ENCODE measurements at regions not wholly inside any gene's neighbourhood (a gene's known extent, or its start where the extent isn't known, plus 50 kb on each side); places are given as distances from the start of the nearest gene placed in this dataset.

- no peaks in the 10 kb centered on the region for H3K9me3 ChIP-seq (ENCODE audit: insufficient read depth, low read length)
- no peak overlapping the region for H3K4me3 ChIP-seq (ENCODE audit: insufficient read depth, low read length, poor library complexity, severe bottlenecking)
- TF ChIP-seq EZH2phosphoT487 (conservative IDR thresholded peaks at IDR 0.05; ENCODE audit: low read length) (no peak), CTCF (IDR thresholded peaks at IDR 0.05; ENCODE audit: insufficient read depth, low read length, poor library complexity, severe bottlenecking) (no peak)
- H3K9ac ChIP-seq (ENCODE audit: low read length), result no peak overlapping the region
- no peaks in the 10 kb centered on the region for H3K9me2 ChIP-seq (replicated peaks; ENCODE audit: insufficient read depth, low read length)
- H3K79me2 ChIP-seq (ENCODE audit: insufficient read depth, low read length), result no peaks in the 10 kb centered on the region
- no peak overlapping the region for H3K27ac ChIP-seq (ENCODE audit: low read depth, low read length)
- no peaks in the 10 kb centered on the region for H3F3A ChIP-seq (ENCODE audit: insufficient read depth)
- no peaks in the 10 kb centered on the region for H3K27me3 ChIP-seq (ENCODE audit: low read length)
- no peak overlapping the region for H3K4me2 ChIP-seq (ENCODE audit: low read depth, low read length, poor library complexity, severe bottlenecking)
- H2AFZ ChIP-seq (ENCODE audit: low read depth, low read length, severe bottlenecking), result no peak overlapping the region
- no peaks in the 10 kb centered on the region for H4K20me1 ChIP-seq (ENCODE audit: low read depth, low read length)
- no peaks in the 10 kb centered on the region for H3K36me3 ChIP-seq (ENCODE audit: low read length)
These were observed 480.2 kb downstream of the RASEF start for GRCh38 chr9:82582693-82583092.

- Histone ChIP-seq H3F3A (ENCODE audit: insufficient read depth) (no peaks in the 10 kb centered on the region), H3K4me3 (ENCODE audit: insufficient read depth, low read length, poor library complexity, severe bottlenecking) (no peak overlapping the region), H4K20me1 (ENCODE audit: low read depth, low read length) (no peaks in the 10 kb centered on the region), H3K9me3 (ENCODE audit: insufficient read depth, low read length) (no peaks in the 10 kb centered on the region), H3K27ac (ENCODE audit: low read depth, low read length) (no peak overlapping the region), H3K4me2 (ENCODE audit: low read depth, low read length, poor library complexity, severe bottlenecking) (no peak overlapping the region), H3K27me3 (ENCODE audit: low read length) (no peaks in the 10 kb centered on the region), H3K79me2 (ENCODE audit: insufficient read depth, low read length) (no peaks in the 10 kb centered on the region), H3K9me2 (replicated peaks; ENCODE audit: insufficient read depth, low read length) (no peaks in the 10 kb centered on the region), H2AFZ (ENCODE audit: low read depth, low read length, severe bottlenecking) (no peak overlapping the region), H3K36me3 (ENCODE audit: low read length) (no peaks in the 10 kb centered on the region), H3K9ac (ENCODE audit: low read length) (no peak overlapping the region)
- TF ChIP-seq CTCF (IDR thresholded peaks at IDR 0.05; ENCODE audit: insufficient read depth, low read length, poor library complexity, severe bottlenecking) (no peak), EZH2phosphoT487 (conservative IDR thresholded peaks at IDR 0.05; ENCODE audit: low read length) (no peak)
These were observed 479.4 kb downstream of the RASEF start for GRCh38 chr9:82583524-82583923.

GRCh38 chr9:82584349-82584863 lies 478.5 kb downstream of the RASEF start:
- Histone ChIP-seq H4K20me1 (ENCODE audit: low read depth, low read length) (no peaks in the 10 kb centered on the region), H3K9me2 (replicated peaks; ENCODE audit: insufficient read depth, low read length) (no peaks in the 10 kb centered on the region), H3K27ac (ENCODE audit: low read depth, low read length) (no peak overlapping the region), H3F3A (ENCODE audit: insufficient read depth) (no peaks in the 10 kb centered on the region), H3K27me3 (ENCODE audit: low read length) (no peaks in the 10 kb centered on the region), H3K4me3 (ENCODE audit: insufficient read depth, low read length, poor library complexity, severe bottlenecking) (no peak overlapping the region), H3K9me3 (ENCODE audit: insufficient read depth, low read length) (no peaks in the 10 kb centered on the region), H3K4me2 (ENCODE audit: low read depth, low read length, poor library complexity, severe bottlenecking) (no peak overlapping the region), H3K36me3 (ENCODE audit: low read length) (no peaks in the 10 kb centered on the region), H2AFZ (ENCODE audit: low read depth, low read length, severe bottlenecking) (no peak overlapping the region), H3K9ac (ENCODE audit: low read length) (no peak overlapping the region), H3K79me2 (ENCODE audit: insufficient read depth, low read length) (no peaks in the 10 kb centered on the region)
- no peak for TF ChIP-seq EZH2phosphoT487 (conservative IDR thresholded peaks at IDR 0.05; ENCODE audit: low read length)
- TF ChIP-seq CTCF (IDR thresholded peaks at IDR 0.05; ENCODE audit: insufficient read depth, low read length, poor library complexity, severe bottlenecking), result no peak
